ENCODE measurements at regions not wholly inside any gene's neighbourhood (a gene's known extent, or its start where the extent isn't known, plus 50 kb on each side); places are given as distances from the start of the nearest gene placed in this dataset.

GRCh38 chr3:105278688-105279087, 88.0 kb upstream of the ALCAM start:
- intact Hi-C loops (cut with DNase I), result no loop called here
- Histone ChIP-seq H3K4me3 (ENCODE audit: low read length in 3 of 3) (no peak overlapping the region), H3K9me3 (ENCODE audit: control insufficient read depth in 2 of 3, insufficient read depth in 1 of 3, low read length in 3 of 3) (no peaks in the 10 kb centered on the region), H3K36me3 (ENCODE audit: control insufficient read depth in 2 of 3, insufficient read depth in 3 of 3, low read length in 3 of 3) (no peaks in the 10 kb centered on the region), H3K4me1 (ENCODE audit: control insufficient read depth in 2 of 3, insufficient read depth in 2 of 3, low read depth in 1 of 3, low read length in 3 of 3) (no peaks in the 10 kb centered on the region), H3K27ac (ENCODE audit: low read depth in 2 of 2, low read length in 2 of 2) (no peak overlapping the region), H3K27me3 (ENCODE audit: control insufficient read depth, insufficient read depth, low read length) (no peaks in the 10 kb centered on the region), H3K9ac (ENCODE audit: low read length in 3 of 3) (no peak overlapping the region)
- DNase-seq (no peak), FAIRE-seq (no peak)
- no peak for TF ChIP-seq CTCF (IDR thresholded peaks at IDR 0.05; ENCODE audit: borderline replicate concordance, extremely low read depth, insufficient read depth)

- H3K9me3 ChIP-seq (ENCODE audit: control insufficient read depth in 2 of 3, insufficient read depth in 1 of 3, low read length in 3 of 3), result no peaks in the 10 kb centered on the region
These were observed 84.7 kb upstream of the ALCAM start for GRCh38 chr3:105281989-105282388.

GRCh38 chr3:105284876-105285275, 81.8 kb upstream of the ALCAM start:
- Histone ChIP-seq H3K9me3 (ENCODE audit: control insufficient read depth in 2 of 3, insufficient read depth in 1 of 3, low read length in 3 of 3) (no peaks in the 10 kb centered on the region), H3K4me1 (ENCODE audit: control insufficient read depth in 2 of 3, insufficient read depth in 2 of 3, low read depth in 1 of 3, low read length in 3 of 3) (no peaks in the 10 kb centered on the region), H3K4me3 (ENCODE audit: low read length in 3 of 3) (no peak overlapping the region), H3K9ac (ENCODE audit: low read length in 3 of 3) (no peak overlapping the region), H3K27me3 (ENCODE audit: control insufficient read depth, insufficient read depth, low read length) (no peaks in the 10 kb centered on the region), H3K36me3 (ENCODE audit: control insufficient read depth in 2 of 3, insufficient read depth in 3 of 3, low read length in 3 of 3) (no peaks in the 10 kb centered on the region), H3K27ac (ENCODE audit: low read depth in 2 of 2, low read length in 2 of 2) (no peak overlapping the region)
- TF ChIP-seq CTCF (IDR thresholded peaks at IDR 0.05; ENCODE audit: borderline replicate concordance, extremely low read depth, insufficient read depth), result no peak
- intact Hi-C loops (cut with DNase I), result no loop called here
- FAIRE-seq, result no peak
- no peak for DNase-seq

More at GRCh38 chr3:105281989-105282388, 84.7 kb upstream of the ALCAM start:
- Histone ChIP-seq H3K9ac (ENCODE audit: low read length in 3 of 3) (no peak overlapping the region), H3K36me3 (ENCODE audit: control insufficient read depth in 2 of 3, insufficient read depth in 3 of 3, low read length in 3 of 3) (no peaks in the 10 kb centered on the region), H3K27me3 (ENCODE audit: control insufficient read depth, insufficient read depth, low read length) (no peaks in the 10 kb centered on the region), H3K4me3 (ENCODE audit: low read length in 3 of 3) (no peak overlapping the region), H3K27ac (ENCODE audit: low read depth in 2 of 2, low read length in 2 of 2) (no peak overlapping the region), H3K4me1 (ENCODE audit: control insufficient read depth in 2 of 3, insufficient read depth in 2 of 3, low read depth in 1 of 3, low read length in 3 of 3) (no peaks in the 10 kb centered on the region)
- intact Hi-C loops (cut with DNase I), result no loop called here
- TF ChIP-seq CTCF (IDR thresholded peaks at IDR 0.05; ENCODE audit: borderline replicate concordance, extremely low read depth, insufficient read depth), result no peak
- DNase-seq (no peak), FAIRE-seq (no peak)

- Histone ChIP-seq H3K4me3 (ENCODE audit: low read length in 3 of 3) (no peak overlapping the region), H3K27ac (ENCODE audit: low read depth in 2 of 2, low read length in 2 of 2) (no peak overlapping the region), H3K9me3 (ENCODE audit: control insufficient read depth in 2 of 3, insufficient read depth in 1 of 3, low read length in 3 of 3) (no peaks in the 10 kb centered on the region), H3K27me3 (ENCODE audit: control insufficient read depth, insufficient read depth, low read length) (no peaks in the 10 kb centered on the region), H3K9ac (ENCODE audit: low read length in 3 of 3) (no peak overlapping the region), H3K4me1 (ENCODE audit: control insufficient read depth in 2 of 3, insufficient read depth in 2 of 3, low read depth in 1 of 3, low read length in 3 of 3) (no peaks in the 10 kb centered on the region), H3K36me3 (ENCODE audit: control insufficient read depth in 2 of 3, insufficient read depth in 3 of 3, low read length in 3 of 3) (no peaks in the 10 kb centered on the region)
- intact Hi-C loops (cut with DNase I), result no loop called here
- no peak for FAIRE-seq
- no peak for DNase-seq
- no peak for TF ChIP-seq CTCF (IDR thresholded peaks at IDR 0.05; ENCODE audit: borderline replicate concordance, extremely low read depth, insufficient read depth)
These were observed 81.0 kb upstream of the ALCAM start for GRCh38 chr3:105285653-105286241.
